ENCODE measurements at regions not wholly inside any gene's neighbourhood (a gene's known extent, or its start where the extent isn't known, plus 50 kb on each side); places are given as distances from the start of the nearest gene placed in this dataset.

GRCh38 chr10:33930079-33930478, 595.6 kb upstream of the NRP1 start:
- H3K4me2 ChIP-seq (ENCODE audit: low read length) = no peak overlapping the region
- H3K4me3 ChIP-seq (ENCODE audit: low read depth, low read length, poor library complexity, severe bottlenecking) = no peak overlapping the region
- H2AFZ ChIP-seq (ENCODE audit: low read length) = no peak overlapping the region
- no peak for TF ChIP-seq EZH2 (IDR thresholded peaks at IDR 0.05; ENCODE audit: borderline replicate concordance, low read length)
- no peak for TF ChIP-seq CTCF (IDR thresholded peaks at IDR 0.05; ENCODE audit: low read length)
- H3K4me1 ChIP-seq (ENCODE audit: insufficient read depth, low read length, severe bottlenecking) = no peaks in the 10 kb centered on the region
- no peaks in the 10 kb centered on the region for H3K27me3 ChIP-seq (ENCODE audit: insufficient read depth, low read length)
- H3F3A ChIP-seq (ENCODE audit: insufficient read depth, low read length) = no peaks in the 10 kb centered on the region
- H3K27ac ChIP-seq (ENCODE audit: low read depth, low read length, poor library complexity, severe bottlenecking) = no peak overlapping the region
- H3K9me3 ChIP-seq (ENCODE audit: low read length) = no peaks in the 10 kb centered on the region
- H4K20me1 ChIP-seq (ENCODE audit: insufficient read depth, low read length) = no peaks in the 10 kb centered on the region
- no peak overlapping the region for H3K9ac ChIP-seq (ENCODE audit: low read length)
- no peaks in the 10 kb centered on the region for H3K9me2 ChIP-seq (ENCODE audit: low read depth, low read length)
- no peaks in the 10 kb centered on the region for H3K36me3 ChIP-seq (ENCODE audit: insufficient read depth, low read length)
- H3K79me2 ChIP-seq (ENCODE audit: insufficient read depth, low read length) = no peaks in the 10 kb centered on the region

- TF ChIP-seq CTCF (IDR thresholded peaks at IDR 0.05; ENCODE audit: low read length) (no peak), EZH2 (IDR thresholded peaks at IDR 0.05; ENCODE audit: borderline replicate concordance, low read length) (no peak)
- Histone ChIP-seq H3K4me2 (ENCODE audit: low read length) (no peak overlapping the region), H3K4me1 (ENCODE audit: insufficient read depth, low read length, severe bottlenecking) (no peaks in the 10 kb centered on the region), H3K27ac (ENCODE audit: low read depth, low read length, poor library complexity, severe bottlenecking) (no peak overlapping the region), H3K36me3 (ENCODE audit: insufficient read depth, low read length) (no peaks in the 10 kb centered on the region), H2AFZ (ENCODE audit: low read length) (no peak overlapping the region), H3F3A (ENCODE audit: insufficient read depth, low read length) (no peaks in the 10 kb centered on the region), H3K9me3 (ENCODE audit: low read length) (no peaks in the 10 kb centered on the region), H4K20me1 (ENCODE audit: insufficient read depth, low read length) (no peaks in the 10 kb centered on the region), H3K79me2 (ENCODE audit: insufficient read depth, low read length) (no peaks in the 10 kb centered on the region), H3K4me3 (ENCODE audit: low read depth, low read length, poor library complexity, severe bottlenecking) (no peak overlapping the region), H3K27me3 (ENCODE audit: insufficient read depth, low read length) (no peaks in the 10 kb centered on the region), H3K9ac (ENCODE audit: low read length) (no peak overlapping the region), H3K9me2 (ENCODE audit: low read depth, low read length) (no peaks in the 10 kb centered on the region)
These were observed 592.9 kb upstream of the NRP1 start for GRCh38 chr10:33927347-33927746.

- Histone ChIP-seq H4K20me1 (ENCODE audit: insufficient read depth, low read length) (no peaks in the 10 kb centered on the region), H3K4me1 (ENCODE audit: insufficient read depth, low read length, severe bottlenecking) (no peaks in the 10 kb centered on the region), H3K9me2 (ENCODE audit: low read depth, low read length) (no peaks in the 10 kb centered on the region), H3K27ac (ENCODE audit: low read depth, low read length, poor library complexity, severe bottlenecking) (no peak overlapping the region), H3K79me2 (ENCODE audit: insufficient read depth, low read length) (no peaks in the 10 kb centered on the region), H3K36me3 (ENCODE audit: insufficient read depth, low read length) (no peaks in the 10 kb centered on the region), H3K27me3 (ENCODE audit: insufficient read depth, low read length) (no peaks in the 10 kb centered on the region), H3K9ac (ENCODE audit: low read length) (no peak overlapping the region), H3K4me3 (ENCODE audit: low read depth, low read length, poor library complexity, severe bottlenecking) (no peak overlapping the region), H3K4me2 (ENCODE audit: low read length) (no peak overlapping the region), H3K9me3 (ENCODE audit: low read length) (no peaks in the 10 kb centered on the region), H2AFZ (ENCODE audit: low read length) (no peak overlapping the region), H3F3A (ENCODE audit: insufficient read depth, low read length) (no peaks in the 10 kb centered on the region)
- TF ChIP-seq CTCF (IDR thresholded peaks at IDR 0.05; ENCODE audit: low read length) = no peak
- no peak for TF ChIP-seq EZH2 (IDR thresholded peaks at IDR 0.05; ENCODE audit: borderline replicate concordance, low read length)
These were observed 587.6 kb upstream of the NRP1 start for GRCh38 chr10:33921970-33922605.

All from OCI-LY1 (cell line).